ENCODE measurements at regions not wholly inside any gene's neighbourhood (a gene's known extent, or its start where the extent isn't known, plus 50 kb on each side); places are given as distances from the start of the nearest gene placed in this dataset.

DNA sequence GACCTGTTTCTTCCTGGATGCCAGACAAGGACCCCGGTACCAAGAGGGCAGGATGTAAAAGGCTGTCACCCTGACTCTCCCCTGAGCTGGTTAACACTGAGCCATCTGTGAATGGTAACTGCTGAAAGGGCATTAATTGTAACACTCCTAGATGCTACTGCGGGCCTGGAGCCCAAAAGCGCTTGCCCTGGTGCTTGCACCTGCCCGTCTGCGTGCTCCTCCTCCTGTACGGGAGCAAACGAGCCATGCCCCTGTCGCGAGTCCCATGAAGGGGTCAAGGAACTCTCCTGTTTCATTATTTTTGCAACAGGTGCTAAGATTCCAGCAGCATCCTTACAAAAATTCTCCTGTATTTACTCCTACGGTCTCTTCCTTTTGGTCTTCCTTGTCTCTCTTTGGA lies 140.0 kb upstream of the LAMA2 start:
- H3K27me3 Mint-ChIP-seq (ENCODE audit: unreplicated experiment) = no peaks in the 10 kb centered on the region
- DNase-seq = no peak
- TF ChIP-seq, protein P1, sequence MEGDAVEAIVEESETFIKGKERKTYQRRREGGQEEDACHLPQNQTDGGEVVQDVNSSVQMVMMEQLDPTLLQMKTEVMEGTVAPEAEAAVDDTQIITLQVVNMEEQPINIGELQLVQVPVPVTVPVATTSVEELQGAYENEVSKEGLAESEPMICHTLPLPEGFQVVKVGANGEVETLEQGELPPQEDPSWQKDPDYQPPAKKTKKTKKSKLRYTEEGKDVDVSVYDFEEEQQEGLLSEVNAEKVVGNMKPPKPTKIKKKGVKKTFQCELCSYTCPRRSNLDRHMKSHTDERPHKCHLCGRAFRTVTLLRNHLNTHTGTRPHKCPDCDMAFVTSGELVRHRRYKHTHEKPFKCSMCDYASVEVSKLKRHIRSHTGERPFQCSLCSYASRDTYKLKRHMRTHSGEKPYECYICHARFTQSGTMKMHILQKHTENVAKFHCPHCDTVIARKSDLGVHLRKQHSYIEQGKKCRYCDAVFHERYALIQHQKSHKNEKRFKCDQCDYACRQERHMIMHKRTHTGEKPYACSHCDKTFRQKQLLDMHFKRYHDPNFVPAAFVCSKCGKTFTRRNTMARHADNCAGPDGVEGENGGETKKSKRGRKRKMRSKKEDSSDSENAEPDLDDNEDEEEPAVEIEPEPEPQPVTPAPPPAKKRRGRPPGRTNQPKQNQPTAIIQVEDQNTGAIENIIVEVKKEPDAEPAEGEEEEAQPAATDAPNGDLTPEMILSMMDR (IDR thresholded peaks at IDR 0.05; ENCODE audit: partially characterized antibody, unreplicated experiment) = no peak
- H3K27ac Mint-ChIP-seq (ENCODE audit: unreplicated experiment) = no peak overlapping the region
- H3K36me3 Mint-ChIP-seq (ENCODE audit: unreplicated experiment) = no peaks in the 10 kb centered on the region
- no peaks in the 10 kb centered on the region for H3K9me3 Mint-ChIP-seq (ENCODE audit: unreplicated experiment)
- H3K4me3 Mint-ChIP-seq (ENCODE audit: unreplicated experiment) = no peak overlapping the region
- H3K4me1 Mint-ChIP-seq (ENCODE audit: low read depth, unreplicated experiment) = no peaks in the 10 kb centered on the region

- Mint-ChIP-seq H3K27me3 (ENCODE audit: unreplicated experiment) (no peaks in the 10 kb centered on the region), H3K4me3 (ENCODE audit: unreplicated experiment) (no peak overlapping the region), H3K4me1 (ENCODE audit: low read depth, unreplicated experiment) (no peaks in the 10 kb centered on the region), H3K36me3 (ENCODE audit: unreplicated experiment) (no peaks in the 10 kb centered on the region), H3K9me3 (ENCODE audit: unreplicated experiment) (no peaks in the 10 kb centered on the region), H3K27ac (ENCODE audit: unreplicated experiment) (no peak overlapping the region)
- DNase-seq = no peak
- TF ChIP-seq, protein P1 (IDR thresholded peaks at IDR 0.05; ENCODE audit: partially characterized antibody, unreplicated experiment) = no peak
Measured at GRCh38 chr6:128740951-128741350, 142.0 kb upstream of the LAMA2 start.

GRCh38 chr6:128739112-128739511 lies 143.8 kb upstream of the LAMA2 start:
- H3K4me3 Mint-ChIP-seq (ENCODE audit: unreplicated experiment) = no peak overlapping the region
- no peaks in the 10 kb centered on the region for H3K9me3 Mint-ChIP-seq (ENCODE audit: unreplicated experiment)
- no peak for DNase-seq
- TF ChIP-seq, protein P1 (IDR thresholded peaks at IDR 0.05; ENCODE audit: partially characterized antibody, unreplicated experiment) = no peak
- H3K27me3 Mint-ChIP-seq (ENCODE audit: unreplicated experiment) = no peaks in the 10 kb centered on the region
- no peaks in the 10 kb centered on the region for H3K4me1 Mint-ChIP-seq (ENCODE audit: low read depth, unreplicated experiment)
- H3K27ac Mint-ChIP-seq (ENCODE audit: unreplicated experiment) = no peak overlapping the region
- H3K36me3 Mint-ChIP-seq (ENCODE audit: unreplicated experiment) = no peaks in the 10 kb centered on the region

DNA sequence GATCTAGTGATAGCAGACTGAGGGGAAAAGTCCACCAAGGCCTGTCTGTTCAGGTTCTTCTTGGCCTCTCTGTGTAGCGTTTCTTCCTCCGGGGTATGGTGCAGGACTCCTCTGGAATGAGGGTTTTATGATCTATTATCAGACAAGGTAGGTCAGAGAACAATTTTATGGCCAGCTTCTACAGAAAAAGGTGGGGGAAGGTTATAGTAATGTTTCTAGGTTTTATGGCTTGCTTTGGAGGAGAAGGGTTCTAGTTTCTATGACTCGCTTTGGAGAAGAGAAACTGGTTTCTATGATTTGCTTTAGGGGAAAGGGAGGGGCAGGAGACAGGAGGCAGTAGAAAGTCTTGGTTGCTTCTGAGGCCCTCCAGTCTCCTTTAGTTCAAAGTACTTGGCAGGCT lies 144.8 kb upstream of the LAMA2 start:
- Mint-ChIP-seq H3K27me3 (ENCODE audit: unreplicated experiment) (no peaks in the 10 kb centered on the region), H3K4me1 (ENCODE audit: low read depth, unreplicated experiment) (no peaks in the 10 kb centered on the region), H3K4me3 (ENCODE audit: unreplicated experiment) (no peak overlapping the region), H3K27ac (ENCODE audit: unreplicated experiment) (no peak overlapping the region), H3K9me3 (ENCODE audit: unreplicated experiment) (no peaks in the 10 kb centered on the region), H3K36me3 (ENCODE audit: unreplicated experiment) (no peaks in the 10 kb centered on the region)
- TF ChIP-seq, protein P1 (IDR thresholded peaks at IDR 0.05; ENCODE audit: partially characterized antibody, unreplicated experiment) = no peak
- no peak for DNase-seq

DNA sequence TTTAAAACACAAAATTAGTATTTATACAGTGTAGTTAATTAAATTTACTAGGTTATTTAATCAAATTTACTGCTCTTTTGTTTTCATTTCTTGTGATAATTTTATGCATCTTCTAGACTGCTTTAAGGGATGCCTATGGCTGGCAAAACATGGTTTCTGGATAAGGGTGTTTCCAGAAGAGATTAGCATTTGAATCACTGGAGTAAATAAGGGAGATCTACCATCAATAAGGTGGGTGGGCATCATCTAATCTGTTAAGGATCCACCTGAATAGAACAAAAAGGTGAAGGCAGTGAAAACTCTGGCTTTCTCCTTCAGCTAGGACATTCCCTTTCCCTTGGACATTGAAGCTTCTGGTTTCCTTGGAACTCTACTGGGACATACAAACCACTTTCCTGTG lies 146.2 kb upstream of the LAMA2 start:
- H3K27ac Mint-ChIP-seq (ENCODE audit: unreplicated experiment) = no peak overlapping the region
- no peak for DNase-seq
- H3K9me3 Mint-ChIP-seq (ENCODE audit: unreplicated experiment) = no peaks in the 10 kb centered on the region
- no peaks in the 10 kb centered on the region for H3K4me1 Mint-ChIP-seq (ENCODE audit: low read depth, unreplicated experiment)
- H3K27me3 Mint-ChIP-seq (ENCODE audit: unreplicated experiment) = no peaks in the 10 kb centered on the region
- H3K4me3 Mint-ChIP-seq (ENCODE audit: unreplicated experiment) = no peak overlapping the region
- no peaks in the 10 kb centered on the region for H3K36me3 Mint-ChIP-seq (ENCODE audit: unreplicated experiment)
- TF ChIP-seq, protein P1 (IDR thresholded peaks at IDR 0.05; ENCODE audit: partially characterized antibody, unreplicated experiment) = no peak

Measured in glutamatergic neuron (in vitro differentiated cells).